MV-4-11 (cell line): ENCODE measurements at regions not wholly inside any gene's neighbourhood (a gene's known extent, or its start where the extent isn't known, plus 50 kb on each side); places are given as distances from the start of the nearest gene placed in this dataset.

Experiments
- DNase-seq: peaks from one replicate; lab custom pipeline; 2025; lab: John Stamatoyannopoulos, UW

GRCh38 chr11:112465433-112466024, 204.9 kb upstream of the PLET1 start:
- no peak for DNase-seq

- DNase-seq = no peak
These were observed 207.1 kb upstream of the PLET1 start for GRCh38 chr11:112467721-112468120.

GRCh38 chr11:112469376-112469775, 208.7 kb upstream of the PLET1 start:
- DNase-seq = no peak

GRCh38 chr11:112470355-112470754, 209.7 kb upstream of the PLET1 start:
- no peak for DNase-seq

- no peak for DNase-seq
These were observed 211.1 kb upstream of the PLET1 start for GRCh38 chr11:112471731-112472130.

GRCh38 chr11:112477152-112477551, 216.5 kb upstream of the PLET1 start:
- no peak for DNase-seq

GRCh38 chr11:112477581-112478317, 217.1 kb upstream of the PLET1 start:
- no peak for DNase-seq

- no peak for DNase-seq
These were observed 218.1 kb upstream of the PLET1 start for GRCh38 chr11:112478806-112479205.

GRCh38 chr11:112481431-112481830, 220.8 kb upstream of the PLET1 start:
- no peak for DNase-seq

GRCh38 chr11:112481893-112482292, 221.2 kb upstream of the PLET1 start:
- no peak for DNase-seq

GRCh38 chr11:112485280-112485679, 224.6 kb upstream of the PLET1 start:
- no peak for DNase-seq

GRCh38 chr11:112497826-112498225, 237.2 kb upstream of the PLET1 start:
- no peak for DNase-seq

- DNase-seq = no peak
These were observed 238.0 kb upstream of the PLET1 start for GRCh38 chr11:112498701-112499100.

- no peak for DNase-seq
These were observed 238.7 kb upstream of the PLET1 start for GRCh38 chr11:112499153-112499880.

GRCh38 chr11:112499881-112500204, 239.2 kb upstream of the PLET1 start:
- DNase-seq = no peak

GRCh38 chr11:112503410-112503809, 242.8 kb upstream of the PLET1 start:
- DNase-seq = no peak

- no peak for DNase-seq
These were observed 243.4 kb upstream of the PLET1 start for GRCh38 chr11:112504056-112504455.

- DNase-seq = no peak
These were observed 246.2 kb upstream of the PLET1 start for GRCh38 chr11:112506852-112507251.

GRCh38 chr11:112507281-112507680, 246.6 kb upstream of the PLET1 start:
- no peak for DNase-seq

- no peak for DNase-seq
These were observed 248.1 kb upstream of the PLET1 start for GRCh38 chr11:112508750-112509149.

GRCh38 chr11:112509300-112509699, 248.6 kb upstream of the PLET1 start:
- peak; percentile 2 for DNase-seq

GRCh38 chr11:112511271-112511670, 250.6 kb upstream of the PLET1 start:
- DNase-seq = no peak

GRCh38 chr11:112511911-112512310, 251.3 kb upstream of the PLET1 start:
- no peak for DNase-seq
